Activated CD4-positive, alpha-beta T cell treated with anti-CD3 and anti-CD28 coated beads, Interleukin-2, Interleukin-6, amounts not matched to agents 100 ng/mL and 50 ng/mL, durations not matched to agents 16 hours and 8 hours (primary cell): ENCODE measurements at regions not wholly inside any gene's neighbourhood (a gene's known extent, or its start where the extent isn't known, plus 50 kb on each side); places are given as distances from the start of the nearest gene placed in this dataset.
A peak's percentile ranks its signal among the peaks of the same experiment; 100 is the strongest.

Experiments
- DNase-seq: peaks from one replicate; pipeline ENCODE4 v3.0.0-alpha.2; 2020

DNA sequence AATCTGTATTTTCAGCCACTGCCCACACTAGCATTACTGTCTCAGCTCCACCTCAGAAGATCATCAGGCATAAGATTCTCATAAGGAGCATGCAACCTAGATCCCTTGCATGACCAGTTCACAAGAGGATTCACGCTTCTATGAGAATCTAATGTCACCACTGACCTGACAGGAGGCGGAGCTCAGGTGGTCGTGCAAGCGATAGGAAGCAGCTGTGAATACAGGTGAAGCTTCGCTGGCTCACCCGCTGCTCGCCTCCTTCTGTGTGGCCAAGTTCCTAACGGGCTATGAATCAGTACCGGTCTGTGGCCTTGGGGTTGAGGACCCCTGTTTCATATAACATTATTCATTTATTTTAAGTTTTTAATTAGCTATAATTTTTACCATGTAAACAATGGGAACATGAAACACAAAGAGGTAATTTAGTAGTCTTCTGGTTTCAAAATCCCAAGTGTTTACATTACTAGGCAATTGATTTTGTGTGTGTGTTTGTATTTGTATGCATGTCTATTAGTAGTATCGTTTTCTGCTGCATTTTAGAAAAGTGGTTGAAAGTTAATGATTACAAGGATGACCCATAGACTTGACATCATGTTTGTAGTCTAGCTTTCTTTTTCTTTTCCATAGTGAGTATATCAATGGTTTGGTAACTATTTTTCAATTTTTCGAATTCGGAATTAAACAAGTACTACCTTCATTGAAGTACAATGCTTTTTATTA, 159.4 kb downstream of the TENT4A start:
- DNase-seq, result no peak

DNA sequence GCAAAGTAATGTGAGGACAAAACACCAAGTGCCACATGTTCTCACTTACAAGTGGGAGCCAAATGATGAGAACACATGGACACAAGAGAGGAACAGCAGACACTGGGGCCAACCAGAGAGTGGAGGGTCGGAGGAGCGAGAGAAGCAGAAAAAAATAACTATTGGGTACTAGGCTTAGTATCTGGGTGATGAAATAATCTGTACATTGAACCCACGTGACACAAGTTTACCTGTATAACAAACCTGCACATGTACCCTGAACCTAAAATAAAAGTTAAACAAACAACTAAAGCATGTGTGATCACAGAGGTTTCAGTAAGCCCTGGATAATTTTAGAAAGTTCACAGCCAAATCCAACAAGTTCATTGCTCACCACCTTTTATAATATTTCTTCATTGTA, 160.1 kb downstream of the TENT4A start:
- DNase-seq, result no peak

DNA sequence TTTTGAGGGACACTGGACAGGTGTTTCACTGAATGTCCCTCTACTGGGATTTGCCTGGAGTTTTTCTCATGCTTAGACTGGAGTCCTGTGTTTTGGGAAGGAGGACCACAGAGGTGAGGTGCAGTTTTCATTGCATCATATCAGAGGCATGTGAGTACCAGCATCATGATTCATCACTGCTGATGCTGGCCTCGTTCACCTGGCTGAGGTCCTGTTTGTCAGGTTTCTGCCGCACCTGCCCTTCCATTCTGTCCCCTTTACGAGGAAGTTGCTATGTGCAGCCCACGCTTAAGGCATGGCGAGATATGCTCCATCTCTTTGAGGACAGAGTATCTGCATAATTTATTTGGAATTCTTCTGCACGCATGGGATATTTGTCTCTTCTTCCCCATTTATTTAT, 162.1 kb downstream of the TENT4A start:
- no peak for DNase-seq

DNA sequence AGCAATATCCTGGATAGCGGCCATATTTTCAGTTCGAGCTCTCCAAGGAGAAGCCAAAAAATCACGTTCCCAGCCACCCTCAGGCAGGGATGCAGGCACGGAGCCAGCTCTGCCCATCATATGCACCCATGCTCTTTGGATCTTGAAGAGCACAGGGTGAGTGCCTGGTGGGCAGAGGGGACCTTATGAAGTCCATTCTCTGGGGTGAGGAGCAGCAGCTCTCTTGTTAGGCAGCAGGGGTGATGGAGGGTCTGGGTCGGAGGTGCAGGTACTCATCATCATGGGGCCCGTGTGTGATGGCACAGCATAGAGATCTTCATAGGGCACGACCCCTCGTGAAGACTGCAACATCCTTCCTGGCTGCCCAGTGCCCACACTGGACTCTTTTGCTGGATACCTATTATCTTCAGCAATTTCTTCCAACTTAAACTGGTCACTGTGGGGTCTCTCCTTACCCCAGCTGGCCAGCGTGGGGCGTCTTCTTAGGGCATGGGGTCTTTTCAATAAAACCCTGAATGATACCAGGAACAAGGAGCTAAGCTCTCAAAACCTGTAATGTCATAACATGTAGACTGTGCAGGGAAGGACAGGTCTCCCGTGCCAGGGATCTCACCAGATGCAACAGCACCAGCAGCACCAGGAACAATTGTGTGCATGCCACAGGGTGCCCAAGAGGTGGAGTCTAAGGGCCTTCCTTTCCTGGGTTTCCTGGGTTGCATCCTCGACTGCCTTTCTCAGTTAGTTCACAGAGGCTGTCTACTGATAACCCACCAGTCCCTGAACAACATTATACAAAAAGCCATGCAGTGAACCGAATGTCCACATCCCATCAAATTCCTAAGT, 165.0 kb downstream of the TENT4A start:
- no peak for DNase-seq

DNA sequence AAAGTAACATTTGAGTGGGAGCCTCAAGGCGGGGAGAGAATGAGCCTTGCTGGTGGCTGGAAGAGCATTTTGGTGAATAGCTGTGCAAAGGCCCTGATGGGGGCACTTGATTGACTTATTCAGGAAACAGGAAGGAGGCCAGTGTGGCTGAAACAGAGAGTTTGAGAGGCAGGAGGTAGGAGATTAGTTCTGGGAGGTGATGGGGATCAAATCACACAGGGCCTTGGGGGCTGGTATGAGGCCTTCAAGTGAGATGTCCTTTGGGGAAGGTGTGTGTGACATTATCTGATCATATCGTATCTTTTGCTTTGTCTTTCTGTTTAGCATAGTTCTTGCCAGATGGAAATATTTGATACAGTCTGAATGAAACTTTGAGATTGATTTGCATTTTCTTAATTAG, 172.3 kb downstream of the TENT4A start:
- no peak for DNase-seq

DNA sequence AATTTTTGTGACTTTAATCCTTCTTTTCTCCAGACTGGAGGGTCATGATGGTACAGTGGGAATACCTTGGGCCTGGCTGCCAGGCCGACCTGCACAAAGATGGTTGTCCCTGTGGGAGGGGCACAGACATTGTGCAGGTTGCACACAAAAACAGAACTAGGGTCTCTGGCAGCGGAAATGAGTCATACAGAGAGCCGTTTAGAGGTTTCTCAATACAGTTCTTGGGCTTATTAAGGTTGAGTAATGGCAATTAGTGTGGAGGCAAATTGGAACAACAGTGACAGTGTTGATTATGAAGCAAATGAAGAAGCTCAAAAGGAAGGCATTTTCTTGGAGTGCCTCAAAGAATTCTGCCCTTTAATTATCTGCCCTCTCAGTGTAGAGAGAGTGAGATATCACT, 173.6 kb downstream of the TENT4A start:
- DNase-seq, result no peak

DNA sequence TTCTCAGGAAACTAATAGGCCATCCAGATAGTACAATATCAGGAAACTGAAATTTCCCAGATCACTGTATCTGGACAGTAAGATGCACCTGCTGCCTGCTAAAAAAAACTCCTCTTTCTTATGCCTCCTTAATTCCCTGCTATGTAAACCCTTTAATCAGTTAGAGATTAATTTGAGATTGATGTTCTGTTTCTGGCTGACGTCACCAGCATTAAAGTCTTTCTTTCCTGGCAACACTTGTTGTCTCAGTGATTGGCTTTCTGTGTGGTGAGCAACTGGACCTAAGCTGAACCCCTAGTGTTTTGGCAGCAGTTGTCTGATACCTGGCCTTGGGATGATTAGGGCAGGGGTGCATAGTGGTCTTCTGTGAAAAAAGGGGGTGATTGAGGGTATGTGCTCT, 175.8 kb downstream of the TENT4A start:
- DNase-seq, result no peak

DNA sequence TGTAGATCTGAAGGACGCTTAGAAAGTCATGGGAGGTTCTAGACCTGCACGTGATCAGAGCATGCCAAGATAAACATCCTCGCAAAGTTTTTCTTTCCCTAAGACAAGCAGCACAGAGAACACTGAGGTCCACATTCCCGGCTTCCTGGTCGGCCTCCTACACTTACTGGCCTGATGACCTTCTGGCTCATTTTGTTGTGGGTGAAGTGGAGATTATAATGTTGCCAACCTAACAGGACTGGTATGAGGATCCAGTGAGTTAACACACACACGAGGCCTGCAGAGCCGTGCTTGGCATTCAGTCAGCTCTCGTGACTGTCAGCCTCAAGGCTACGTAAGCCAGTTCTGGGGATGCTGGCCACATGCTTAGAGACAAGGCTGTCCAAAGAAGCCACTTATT, 186.0 kb downstream of the TENT4A start:
- DNase-seq, result no peak

DNA sequence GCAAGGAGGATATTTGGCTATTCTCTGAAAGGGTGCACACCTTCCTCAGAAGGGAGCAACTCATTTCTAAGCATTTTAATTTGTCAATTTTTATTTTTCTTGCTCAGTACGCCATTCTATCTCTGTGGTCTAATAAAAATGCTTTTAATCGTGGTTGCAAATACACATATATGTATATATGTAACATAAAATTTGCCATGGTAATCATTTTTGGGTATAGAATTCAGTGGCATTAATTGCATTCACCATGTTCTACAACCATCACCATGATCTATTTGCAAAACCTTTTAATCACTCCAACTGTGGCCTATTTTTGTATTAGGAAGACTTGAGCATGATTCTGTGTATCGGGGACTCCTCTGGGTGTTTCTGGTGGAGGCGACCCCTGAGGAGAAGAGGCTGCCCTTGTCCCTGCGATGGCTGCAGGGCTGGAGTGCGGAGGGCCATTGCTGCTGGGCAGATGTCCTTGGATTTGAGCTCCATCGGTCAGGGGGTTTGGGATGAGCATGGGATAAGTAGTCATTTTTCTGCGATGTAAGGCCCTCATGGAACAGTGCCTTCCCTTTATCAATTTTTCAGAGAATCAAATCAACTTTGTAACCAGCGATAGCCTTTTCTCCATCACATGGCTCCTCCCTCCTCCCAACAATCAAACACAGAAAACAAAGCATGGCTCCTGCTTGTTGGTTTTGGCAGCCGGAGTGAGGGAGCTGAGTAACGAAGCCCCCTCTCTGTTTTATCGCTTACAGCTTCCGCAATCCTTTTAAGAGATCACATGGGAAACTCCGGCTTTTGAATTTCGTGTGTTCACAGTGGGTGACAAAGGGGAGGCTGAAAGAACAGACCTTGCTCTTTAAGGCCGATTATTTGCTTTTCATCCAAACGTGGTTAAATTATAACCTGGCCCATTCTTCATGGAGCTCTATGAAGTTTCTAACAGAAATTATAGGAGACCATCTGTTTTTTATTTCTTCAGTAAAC, 187.3 kb downstream of the TENT4A start:
- no peak for DNase-seq

DNA sequence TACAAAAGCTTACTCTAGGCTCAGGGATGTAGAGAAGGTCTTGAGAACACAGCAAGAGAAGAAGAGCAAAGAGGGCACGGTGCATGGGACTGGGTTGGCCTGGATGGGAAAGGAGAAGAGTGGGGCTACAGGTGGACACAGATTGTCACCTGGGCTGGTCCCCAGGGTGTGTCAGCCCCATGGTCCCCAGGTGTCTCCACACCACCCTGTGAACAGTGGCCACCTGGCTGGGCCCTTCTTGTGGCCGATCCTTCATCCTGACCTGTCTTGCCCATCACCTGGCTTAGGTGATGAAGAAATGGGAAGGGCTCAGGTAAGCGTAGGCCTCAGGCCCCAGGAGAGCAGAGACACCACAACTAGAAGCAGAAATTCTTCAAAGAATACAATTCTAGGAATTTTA, 188.9 kb downstream of the TENT4A start:
- no peak for DNase-seq

DNA sequence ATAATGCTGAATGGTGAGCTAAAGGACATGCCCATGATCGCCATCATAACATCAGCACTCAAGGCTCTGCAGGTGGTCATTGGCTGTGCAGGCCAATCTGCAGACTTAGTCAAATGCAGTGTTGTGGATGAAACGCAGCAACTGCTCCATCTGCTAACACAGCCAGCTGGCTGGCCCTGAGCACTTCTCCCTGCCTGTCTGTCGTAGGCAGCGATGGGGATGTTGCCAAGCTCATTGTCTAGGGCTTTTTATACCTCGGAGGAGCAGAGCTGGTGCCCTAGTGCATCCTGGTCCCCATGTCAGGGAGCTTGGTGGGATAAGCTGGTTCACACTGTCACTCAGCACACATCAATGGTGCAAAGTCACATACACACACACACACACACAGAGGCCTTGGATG, 189.4 kb downstream of the TENT4A start:
- no peak for DNase-seq

DNA sequence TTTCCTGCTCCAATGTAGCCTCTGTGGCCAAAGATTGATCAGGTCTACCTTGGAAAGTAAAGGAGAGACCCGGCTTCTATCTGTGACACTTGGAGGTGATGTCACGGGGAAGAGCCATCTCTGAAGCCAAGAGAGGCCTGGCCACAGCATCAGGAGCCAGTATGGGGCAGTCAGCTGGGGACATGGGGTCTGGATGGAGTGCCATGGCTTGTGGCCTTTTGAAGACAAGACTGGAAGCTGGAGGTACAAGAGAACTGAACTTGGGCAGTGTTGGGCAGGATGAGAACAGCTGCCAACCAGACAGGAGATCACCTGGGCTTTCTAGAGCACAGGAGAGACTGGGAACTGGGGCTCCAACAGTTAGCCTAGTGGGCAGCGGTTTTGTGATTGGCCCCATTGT, 190.7 kb downstream of the TENT4A start:
- no peak for DNase-seq

DNA sequence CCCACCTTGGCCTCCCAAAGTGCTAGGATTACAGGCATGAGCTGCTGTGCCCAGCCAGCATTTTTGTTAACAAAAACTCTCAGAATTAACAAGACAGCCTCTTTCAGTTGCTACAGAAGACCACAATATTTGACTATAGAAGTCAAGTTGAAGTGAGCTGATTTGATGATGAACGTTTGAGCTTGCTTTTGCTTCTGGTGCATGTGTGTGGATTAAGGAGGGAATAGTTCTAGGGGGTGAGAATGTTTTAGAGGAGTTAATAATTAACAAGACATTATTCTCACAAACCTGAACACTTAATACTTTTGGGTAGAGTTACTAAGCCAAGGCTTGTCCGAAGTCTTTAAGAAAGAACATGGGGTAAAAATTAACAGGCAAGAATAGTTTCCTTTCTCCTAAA, 191.6 kb downstream of the TENT4A start:
- DNase-seq, result no peak

DNA sequence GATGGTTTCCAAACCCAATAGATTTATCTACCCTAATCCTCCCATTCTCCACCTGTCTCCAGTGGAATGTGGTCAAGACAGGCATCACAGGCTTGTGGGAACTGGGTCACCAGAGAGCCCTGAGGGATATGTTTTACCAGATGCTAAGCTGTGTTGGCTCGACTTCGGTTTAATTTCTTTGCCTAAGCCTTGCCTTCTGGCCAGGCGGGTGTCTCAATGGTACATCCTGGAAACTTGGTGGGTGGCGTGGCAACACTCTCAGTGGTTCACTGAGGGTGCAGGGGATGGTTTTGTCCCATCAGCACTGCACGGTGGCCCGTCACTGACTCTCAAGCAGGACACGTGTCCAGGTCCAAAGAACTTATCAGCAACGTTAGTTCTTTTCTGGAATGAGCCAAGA, 192.2 kb downstream of the TENT4A start:
- DNase-seq, result no peak

DNA sequence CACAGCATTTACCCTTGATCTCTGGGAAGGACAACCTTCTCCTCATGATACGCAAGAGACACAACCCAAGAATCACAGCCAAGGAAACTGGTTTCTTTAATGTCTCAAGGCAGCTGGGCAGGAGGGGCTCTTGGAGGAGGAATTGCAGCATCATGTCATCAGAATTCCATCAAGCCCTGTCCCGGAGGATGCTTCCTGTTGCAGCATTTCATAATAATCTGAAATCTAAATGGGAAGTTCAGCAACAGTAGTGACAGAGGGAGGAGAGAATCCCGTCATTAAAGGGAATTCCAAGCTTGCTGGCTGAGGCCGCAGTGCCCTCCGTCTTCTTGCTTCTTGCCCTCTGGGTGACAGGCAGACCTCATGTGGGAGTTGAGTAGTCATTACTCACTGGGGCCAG, 192.7 kb downstream of the TENT4A start:
- no peak for DNase-seq

DNA sequence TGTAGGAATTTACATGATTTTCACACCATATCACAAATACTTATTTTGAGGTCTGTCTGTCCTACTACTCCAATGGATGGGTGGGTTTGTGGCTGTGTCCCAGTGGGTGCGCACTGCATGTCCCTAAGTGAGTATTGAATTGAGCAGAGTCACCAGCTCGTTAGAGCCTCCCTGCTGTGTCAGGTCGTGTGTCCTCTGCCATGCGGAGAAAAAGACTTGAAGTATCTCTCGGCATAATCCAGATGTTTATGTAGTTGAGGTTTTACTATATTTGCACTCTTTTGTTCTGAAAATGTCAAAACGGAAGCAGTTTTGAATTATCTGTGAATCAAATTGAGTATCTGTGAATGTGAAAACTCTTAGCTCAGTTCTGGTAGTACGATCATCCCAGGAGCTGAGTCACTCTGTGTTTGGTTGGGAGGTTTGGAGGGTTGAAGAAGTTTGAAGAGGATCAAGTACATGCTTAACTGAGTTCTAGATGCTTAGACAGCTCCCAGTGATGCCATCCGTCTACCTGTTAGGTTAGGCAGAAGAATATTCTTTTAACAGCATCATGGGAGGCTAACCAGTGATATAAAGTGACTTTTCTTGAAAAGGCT, 194.2 kb downstream of the TENT4A start:
- DNase-seq, result peak; percentile 5

DNA sequence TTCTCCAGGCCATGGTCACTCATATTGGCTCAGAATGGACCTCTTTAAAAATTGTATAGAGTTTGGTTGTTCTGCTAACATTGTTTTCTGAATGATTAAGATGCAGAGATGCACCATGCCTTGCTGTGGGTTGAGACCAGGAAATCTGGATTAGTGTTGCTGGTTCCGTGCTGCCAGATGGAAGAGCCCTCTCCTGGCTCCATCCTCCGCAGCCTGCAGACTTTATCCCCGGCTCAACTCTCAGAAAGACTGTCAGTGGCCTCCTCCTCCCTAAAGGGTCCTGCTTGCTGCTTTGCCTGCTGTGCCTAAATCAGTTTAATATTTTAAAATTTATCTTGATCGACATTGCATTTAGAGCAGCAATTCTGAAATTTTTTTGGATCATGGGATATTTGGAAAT, 196.7 kb downstream of the TENT4A start:
- no peak for DNase-seq

DNA sequence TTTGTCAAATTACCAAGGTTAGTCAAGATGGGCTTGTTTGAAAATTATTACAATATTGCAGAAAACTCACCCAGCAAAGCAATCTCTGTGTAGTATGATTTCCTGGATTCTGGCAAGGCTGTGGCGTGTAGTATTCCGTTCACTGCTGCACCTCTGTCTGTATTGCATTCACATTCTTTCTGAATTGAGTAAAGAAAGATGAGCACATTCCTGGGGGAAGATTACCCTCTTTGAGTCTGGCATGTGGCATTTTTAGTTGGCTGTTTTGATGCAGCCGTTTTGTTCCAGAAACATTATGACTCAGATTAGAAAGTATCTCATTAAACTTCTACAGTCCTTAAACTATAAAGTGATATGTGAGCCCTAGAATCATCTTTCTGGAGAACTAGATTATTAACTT, 197.7 kb downstream of the TENT4A start:
- no peak for DNase-seq

DNA sequence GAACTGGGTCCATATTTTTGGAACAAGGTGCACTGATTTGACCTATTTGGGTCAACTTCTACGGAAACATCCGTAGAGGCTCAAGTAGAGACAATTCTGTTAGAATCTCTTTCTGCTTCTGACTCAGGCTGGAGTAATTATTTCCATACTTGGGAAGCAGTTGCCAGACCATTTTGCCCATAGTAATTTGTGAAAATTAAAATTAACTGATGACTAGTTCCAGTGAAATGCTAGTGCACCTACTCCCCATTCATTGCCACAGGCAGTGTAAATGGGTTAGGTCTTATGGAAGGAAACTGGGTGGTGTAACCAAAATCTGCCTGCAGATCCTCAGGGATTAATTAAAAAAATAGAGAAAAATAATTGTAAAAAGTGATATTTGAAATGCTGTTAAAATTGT, 201.1 kb downstream of the TENT4A start:
- DNase-seq, result no peak

DNA sequence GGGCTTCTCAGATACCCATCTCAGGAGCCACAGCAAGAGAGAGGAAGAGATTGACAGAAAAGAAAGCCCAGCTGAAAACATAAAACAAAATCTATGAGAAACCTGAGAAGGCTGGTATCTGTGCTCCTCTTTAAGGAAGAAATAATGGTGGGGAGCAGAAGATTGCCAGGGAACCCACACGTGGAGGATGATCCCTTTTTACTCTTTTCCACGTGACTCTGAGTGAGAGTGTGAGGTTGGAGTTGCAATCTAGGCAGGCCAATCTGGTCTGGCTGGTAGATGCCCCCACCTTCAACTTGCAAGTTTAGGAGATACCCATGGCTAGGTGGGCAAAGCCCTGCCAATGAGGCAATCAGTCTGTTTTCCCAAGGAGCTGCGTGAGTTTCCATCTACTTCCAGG, 202.3 kb downstream of the TENT4A start:
- no peak for DNase-seq

DNA sequence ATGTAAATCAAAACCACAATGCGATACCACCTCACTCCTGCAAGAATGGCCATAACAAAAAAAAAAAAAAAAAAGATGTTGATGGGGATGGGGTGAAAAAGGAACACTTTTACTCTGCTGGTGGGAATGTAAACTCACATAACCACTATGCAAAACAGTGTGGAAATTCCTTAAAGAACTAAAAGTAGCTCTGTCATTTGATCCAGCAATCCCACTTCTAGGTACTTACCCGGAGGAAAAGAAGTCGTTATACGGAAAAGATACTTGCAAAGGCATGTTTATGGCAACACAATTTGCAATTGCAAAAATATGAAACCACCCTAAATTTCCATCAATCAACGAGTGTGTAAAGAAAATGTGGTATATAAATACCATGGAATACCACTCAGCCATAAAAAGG, 205.0 kb downstream of the TENT4A start:
- DNase-seq, result no peak

DNA sequence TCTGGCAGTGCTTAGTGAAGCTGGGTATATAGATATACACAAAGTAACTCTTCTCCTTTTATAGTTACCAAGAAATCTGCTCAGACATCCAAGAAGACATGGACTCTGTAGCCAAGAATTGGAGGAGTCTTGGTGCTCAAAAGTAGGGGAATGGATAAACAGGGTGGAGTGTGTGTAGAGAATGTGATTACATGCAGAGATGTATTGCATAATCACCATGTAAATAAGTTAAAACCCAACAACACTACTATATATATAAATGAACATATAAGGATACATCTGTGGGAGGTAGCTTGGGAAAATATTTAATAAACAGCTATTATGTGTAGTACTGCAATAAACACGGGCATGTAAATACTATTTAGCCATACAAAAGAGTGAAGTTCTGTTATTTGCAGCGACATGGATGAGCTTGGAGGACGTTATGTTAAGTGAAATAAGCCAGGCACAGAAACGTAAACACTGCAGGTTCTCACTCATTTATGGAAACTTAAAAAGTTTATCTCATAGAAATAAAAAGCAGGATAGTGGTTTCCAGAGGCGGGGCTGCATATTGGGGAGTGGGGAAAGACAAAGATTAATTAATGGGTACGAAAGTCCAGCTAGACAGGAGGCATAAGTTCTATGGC, 207.5 kb downstream of the TENT4A start:
- DNase-seq, result no peak
